Loucy (cell line): ENCODE measurements at regions not wholly inside any gene's neighbourhood (a gene's known extent, or its start where the extent isn't known, plus 50 kb on each side); places are given as distances from the start of the nearest gene placed in this dataset.

Experiments
- H2AFZ ChIP-seq: fragments of 200-600 bp; sonication (generic); 2 replicates; pipeline ENCODE4 v1.6.0; 2016; ENCODE audit warnings: antibody characterized with exemption, mild to moderate bottlenecking, low read length, moderate library complexity
- H3F3A ChIP-seq: fragments of 200-600 bp; 2 replicates; pipeline ENCODE4 v1.6.0; 2016; ENCODE audit warnings: antibody characterized with exemption, low read depth, mild to moderate bottlenecking
- H3K27me3 ChIP-seq: fragments of 200-600 bp; sonication (generic); 2 replicates; pipeline ENCODE4 v1.6.1; 2014; ENCODE audit warnings: low read length, mild to moderate bottlenecking; ENCODE audit not compliant: insufficient read depth, poor library complexity, severe bottlenecking
- H3K36me3 ChIP-seq: fragments of 200-600 bp; sonication (generic); 2 replicates; pipeline ENCODE4 v1.6.1; 2016; ENCODE audit warnings: low read length; ENCODE audit not compliant: insufficient read depth
- H3K4me1 ChIP-seq: fragments of 200-600 bp; sonication (generic); 2 replicates; pipeline ENCODE4 v1.5.1; 2014; ENCODE audit warnings: low read length, mild to moderate bottlenecking; ENCODE audit not compliant: insufficient read depth, poor library complexity, severe bottlenecking
- H3K4me2 ChIP-seq: fragments of 200-600 bp; sonication (generic); 2 replicates; pipeline ENCODE4 v1.6.0; 2014; ENCODE audit warnings: antibody characterized with exemption, low read length, low read depth, mild to moderate bottlenecking; ENCODE audit not compliant: poor library complexity, severe bottlenecking
- H3K4me3 ChIP-seq: fragments of 200-600 bp; sonication (generic); 2 replicates; pipeline ENCODE4 v1.5.1; 2014; ENCODE audit warnings: low read length, mild to moderate bottlenecking, mixed read lengths; ENCODE audit not compliant: poor library complexity, severe bottlenecking
- H3K79me2 ChIP-seq: fragments of 200-600 bp; sonication (generic); 2 replicates; pipeline ENCODE4 v1.6.1; 2014; ENCODE audit warnings: low read length; ENCODE audit not compliant: insufficient read depth
- H3K9ac ChIP-seq: fragments of 200-600 bp; sonication (generic); 2 replicates; pipeline ENCODE4 v1.6.0; 2014; ENCODE audit warnings: mild to moderate bottlenecking, low read depth, low read length, moderate library complexity; ENCODE audit not compliant: poor library complexity, severe bottlenecking
- H3K9me2 ChIP-seq: fragments of 200-600 bp; sonication (generic); replicated peaks from 2 replicates; pipeline ENCODE4 v1.6.1; 2016; ENCODE audit warnings: low read depth, low read length, mixed read lengths
- H3K9me3 ChIP-seq: fragments of 200-600 bp; sonication (generic); 2 replicates; pipeline ENCODE4 v1.6.1; 2014; ENCODE audit warnings: mild to moderate bottlenecking, antibody characterized with exemption, low read length, low read depth; ENCODE audit not compliant: insufficient read depth
- H4K20me1 ChIP-seq: fragments of 200-600 bp; sonication (generic); 2 replicates; pipeline ENCODE4 v1.6.0; 2014; ENCODE audit warnings: antibody characterized with exemption, low read length, mild to moderate bottlenecking; ENCODE audit not compliant: insufficient read depth, poor library complexity, severe bottlenecking
- EZH2phosphoT487 ChIP-seq: fragments of 200-600 bp; IDR thresholded peaks from 2 replicates; pipeline ENCODE4 v1.6.1; 2018; ENCODE audit warnings: antibody characterized with exemption, mild to moderate bottlenecking, moderate library complexity, borderline replicate concordance
- TF ChIP-seq, protein P1 (sequence below): fragments of 200-600 bp; sonication (generic); conservative IDR thresholded peaks from 2 replicates; pipeline ENCODE4 v1.5.1; 2014; ENCODE audit warnings: mild to moderate bottlenecking, antibody characterized with exemption, low read length

GRCh38 chr13:50355797-50356196 is 340.6 kb downstream of the KCNRG start:
- Histone ChIP-seq H3K9me3 (no peaks in the 10 kb centered on the region), H3K4me2 (peak overlapping the region; percentile 25), H3F3A (no peaks in the 10 kb centered on the region), H2AFZ (no peak overlapping the region), H3K9me2 (no peaks in the 10 kb centered on the region), H3K27me3 (no peaks in the 10 kb centered on the region), H3K9ac (no peak overlapping the region), H3K36me3 (no peaks in the 10 kb centered on the region), H3K79me2 (peaks cover 85% of the 10 kb centered on the region; the same call in 1 of the 2 replicates), H3K4me1 (peaks cover 52% of the 10 kb centered on the region), H4K20me1 (peaks cover 3% of the 10 kb centered on the region), H3K4me3 (no peak overlapping the region)
- TF ChIP-seq, protein P1, sequence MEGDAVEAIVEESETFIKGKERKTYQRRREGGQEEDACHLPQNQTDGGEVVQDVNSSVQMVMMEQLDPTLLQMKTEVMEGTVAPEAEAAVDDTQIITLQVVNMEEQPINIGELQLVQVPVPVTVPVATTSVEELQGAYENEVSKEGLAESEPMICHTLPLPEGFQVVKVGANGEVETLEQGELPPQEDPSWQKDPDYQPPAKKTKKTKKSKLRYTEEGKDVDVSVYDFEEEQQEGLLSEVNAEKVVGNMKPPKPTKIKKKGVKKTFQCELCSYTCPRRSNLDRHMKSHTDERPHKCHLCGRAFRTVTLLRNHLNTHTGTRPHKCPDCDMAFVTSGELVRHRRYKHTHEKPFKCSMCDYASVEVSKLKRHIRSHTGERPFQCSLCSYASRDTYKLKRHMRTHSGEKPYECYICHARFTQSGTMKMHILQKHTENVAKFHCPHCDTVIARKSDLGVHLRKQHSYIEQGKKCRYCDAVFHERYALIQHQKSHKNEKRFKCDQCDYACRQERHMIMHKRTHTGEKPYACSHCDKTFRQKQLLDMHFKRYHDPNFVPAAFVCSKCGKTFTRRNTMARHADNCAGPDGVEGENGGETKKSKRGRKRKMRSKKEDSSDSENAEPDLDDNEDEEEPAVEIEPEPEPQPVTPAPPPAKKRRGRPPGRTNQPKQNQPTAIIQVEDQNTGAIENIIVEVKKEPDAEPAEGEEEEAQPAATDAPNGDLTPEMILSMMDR = no peak
- TF ChIP-seq EZH2phosphoT487 = no peak

GRCh38 chr13:50357136-50357535 is 341.9 kb downstream of the KCNRG start:
- Histone ChIP-seq H3K4me1 (peaks cover 56% of the 10 kb centered on the region), H3K9me2 (no peaks in the 10 kb centered on the region)

GRCh38 chr13:50357586-50358118 is 342.4 kb downstream of the KCNRG start:
- Histone ChIP-seq H4K20me1 (peaks cover 3% of the 10 kb centered on the region), H3K9ac (peak overlapping the region; percentile 41), H3K4me2 (peak overlapping the region; percentile 45), H3K79me2 (peaks cover 90% of the 10 kb centered on the region; the same call in 1 of the 2 replicates), H3K9me2 (no peaks in the 10 kb centered on the region), H2AFZ (no peak overlapping the region), H3K9me3 (no peaks in the 10 kb centered on the region), H3K36me3 (no peaks in the 10 kb centered on the region), H3F3A (no peaks in the 10 kb centered on the region), H3K4me3 (no peak overlapping the region), H3K4me1 (peaks cover 56% of the 10 kb centered on the region), H3K27me3 (no peaks in the 10 kb centered on the region)
- TF ChIP-seq, protein P1 = no peak
- no peak for TF ChIP-seq EZH2phosphoT487

More at GRCh38 chr13:50357136-50357535, 341.9 kb downstream of the KCNRG start:
- Histone ChIP-seq H3F3A (no peaks in the 10 kb centered on the region), H3K9me3 (no peaks in the 10 kb centered on the region), H3K4me2 (no peak overlapping the region), H3K79me2 (peaks cover 87% of the 10 kb centered on the region; the same call in 1 of the 2 replicates), H4K20me1 (peaks cover 3% of the 10 kb centered on the region), H3K4me3 (no peak overlapping the region), H3K9ac (no peak overlapping the region), H2AFZ (no peak overlapping the region), H3K36me3 (no peaks in the 10 kb centered on the region), H3K27me3 (no peaks in the 10 kb centered on the region)
- no peak for TF ChIP-seq EZH2phosphoT487
- TF ChIP-seq, protein P1 = no peak
